ENCODE measurements at regions not wholly inside any gene's neighbourhood (a gene's known extent, or its start where the extent isn't known, plus 50 kb on each side); places are given as distances from the start of the nearest gene placed in this dataset.

DNA sequence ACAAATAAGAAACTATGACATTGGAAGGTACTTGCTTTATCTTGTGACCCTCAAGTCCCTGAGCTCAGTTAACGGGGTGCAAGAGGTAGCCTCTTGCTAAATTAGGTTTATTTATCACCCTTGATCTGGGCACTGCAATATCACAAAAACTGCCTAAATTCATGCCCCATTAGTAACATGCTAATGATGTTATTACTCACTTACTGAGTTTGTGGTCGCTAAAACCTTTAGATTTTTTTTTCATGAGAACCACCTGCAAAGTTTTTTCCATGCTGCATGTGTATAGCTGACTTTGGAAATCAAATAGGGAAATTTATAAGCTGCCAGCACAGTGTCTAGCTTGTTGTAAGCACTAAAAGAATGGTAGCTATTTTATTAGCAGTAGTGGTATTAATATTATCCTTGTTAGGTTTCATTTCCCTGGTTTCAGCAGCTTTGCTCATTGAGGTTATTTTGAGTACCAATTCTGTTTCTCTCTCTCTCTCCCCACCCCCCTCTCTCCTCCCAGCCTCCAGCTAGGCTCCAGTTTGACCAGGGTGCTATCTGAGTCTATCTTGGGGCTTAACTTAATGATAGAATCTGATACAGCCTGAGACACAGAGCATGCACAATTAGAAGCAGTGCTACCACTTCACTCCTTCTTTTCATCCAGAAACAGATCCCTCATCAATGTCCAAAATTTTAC, 88.7 kb upstream of the ATP8B1 start (continued):
- TF ChIP-seq, protein P1, sequence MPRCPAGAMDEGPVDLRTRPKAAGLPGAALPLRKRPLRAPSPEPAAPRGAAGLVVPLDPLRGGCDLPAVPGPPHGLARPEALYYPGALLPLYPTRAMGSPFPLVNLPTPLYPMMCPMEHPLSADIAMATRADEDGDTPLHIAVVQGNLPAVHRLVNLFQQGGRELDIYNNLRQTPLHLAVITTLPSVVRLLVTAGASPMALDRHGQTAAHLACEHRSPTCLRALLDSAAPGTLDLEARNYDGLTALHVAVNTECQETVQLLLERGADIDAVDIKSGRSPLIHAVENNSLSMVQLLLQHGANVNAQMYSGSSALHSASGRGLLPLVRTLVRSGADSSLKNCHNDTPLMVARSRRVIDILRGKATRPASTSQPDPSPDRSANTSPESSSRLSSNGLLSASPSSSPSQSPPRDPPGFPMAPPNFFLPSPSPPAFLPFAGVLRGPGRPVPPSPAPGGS (IDR thresholded peaks at IDR 0.05): no peak
- TF ChIP-seq HOXB13 (CRISPR knock-in tag; IDR thresholded peaks at IDR 0.05; ENCODE audit: low read depth): no peak
- no peak for TF ChIP-seq KDM1A (IDR thresholded peaks at IDR 0.05; ENCODE audit: low read depth)
- TF ChIP-seq TFCP2L1 (CRISPR knock-in tag; IDR thresholded peaks at IDR 0.05): no peak
- TF ChIP-seq ZFP36 (IDR thresholded peaks at IDR 0.05; ENCODE audit: borderline replicate concordance, partially characterized antibody): no peak
- TF ChIP-seq, protein P2, sequence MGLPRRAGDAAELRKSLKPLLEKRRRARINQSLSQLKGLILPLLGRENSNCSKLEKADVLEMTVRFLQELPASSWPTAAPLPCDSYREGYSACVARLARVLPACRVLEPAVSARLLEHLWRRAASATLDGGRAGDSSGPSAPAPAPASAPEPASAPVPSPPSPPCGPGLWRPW (IDR thresholded peaks at IDR 0.05): no peak
- no peak for TF ChIP-seq SREBF2 (IDR thresholded peaks at IDR 0.05)
- TF ChIP-seq CHD4 (IDR thresholded peaks at IDR 0.05; ENCODE audit: borderline replicate concordance): no peak

DNA sequence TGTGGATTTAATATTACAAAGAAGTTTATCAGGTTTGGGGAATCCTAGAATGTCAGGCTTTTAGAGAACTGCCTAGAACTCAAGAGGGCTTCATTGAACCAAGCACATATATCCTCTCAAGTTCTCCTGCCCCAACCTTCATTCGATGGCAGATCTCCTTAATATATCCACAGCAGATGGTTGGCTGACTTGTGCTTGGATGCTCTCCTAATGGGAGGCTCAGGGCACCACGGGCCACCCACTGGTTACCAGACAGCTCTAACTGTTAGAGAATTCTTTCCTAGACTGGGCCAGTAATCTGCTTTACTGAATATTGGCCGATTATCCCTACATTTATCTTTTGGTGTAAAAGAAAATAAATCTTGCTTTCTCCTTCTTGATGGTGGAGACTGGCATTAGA, 87.2 kb upstream of the ATP8B1 start:
- H3K9me3 ChIP-seq: peaks cover 3% of the 10 kb centered on the region; the same call in 2 of the 3 replicates
- H3K4me3 ChIP-seq: no peak overlapping the region
- ChIA-PET CTCF (interaction anchor here (1.0 kb wide), 1 partner anchor 11 kb away, joined by 3 read pairs; no protein-coding TSS in a partner anchor), POLR2A (no interaction called here)
- ATAC-seq: no peak
- no peak overlapping the region; a peak in 1 of 6 replicates for H3K27ac ChIP-seq
- H3K4me1 ChIP-seq: peaks cover 7% of the 10 kb centered on the region; the same call in 2 of the 3 replicates
- TF ChIP-seq, protein P3, sequence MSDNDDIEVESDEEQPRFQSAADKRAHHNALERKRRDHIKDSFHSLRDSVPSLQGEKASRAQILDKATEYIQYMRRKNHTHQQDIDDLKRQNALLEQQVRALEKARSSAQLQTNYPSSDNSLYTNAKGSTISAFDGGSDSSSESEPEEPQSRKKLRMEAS (IDR thresholded peaks at IDR 0.05): no peak
- no peak for TF ChIP-seq SREBF2 (IDR thresholded peaks at IDR 0.05)
- TF ChIP-seq HOXB13 (CRISPR knock-in tag; IDR thresholded peaks at IDR 0.05; ENCODE audit: low read depth): no peak
- TF ChIP-seq CBX2 (IDR thresholded peaks at IDR 0.05; ENCODE audit: borderline replicate concordance, low read depth): no peak
- TF ChIP-seq RFX5 (IDR thresholded peaks at IDR 0.05): no peak
- no peak for TF ChIP-seq ZNF302 (CRISPR knock-in tag; IDR thresholded peaks at IDR 0.05)
- TF ChIP-seq CEBPB (IDR thresholded peaks at IDR 0.05): no peak
- TF ChIP-seq HOXB5 (CRISPR knock-in tag; IDR thresholded peaks at IDR 0.05): no peak
- no peak for TF ChIP-seq MAZ (IDR thresholded peaks at IDR 0.05; ENCODE audit: borderline replicate concordance, low read depth, low read length)
- no peak for TF ChIP-seq HDAC2 (IDR thresholded peaks at IDR 0.05)
- TF ChIP-seq SMC3 (IDR thresholded peaks at IDR 0.05): no peak
- no peak for DNase-seq (ENCODE audit: low read depth in 1 of 2, low spot score in 1 of 2)
- no peak overlapping the region for H3K4me2 ChIP-seq
- no peak for FAIRE-seq
- WGBS (ENCODE audit: missing lambda C conversion rate): 42% methylated on average over 3 of the region's 3 CpGs

DNA sequence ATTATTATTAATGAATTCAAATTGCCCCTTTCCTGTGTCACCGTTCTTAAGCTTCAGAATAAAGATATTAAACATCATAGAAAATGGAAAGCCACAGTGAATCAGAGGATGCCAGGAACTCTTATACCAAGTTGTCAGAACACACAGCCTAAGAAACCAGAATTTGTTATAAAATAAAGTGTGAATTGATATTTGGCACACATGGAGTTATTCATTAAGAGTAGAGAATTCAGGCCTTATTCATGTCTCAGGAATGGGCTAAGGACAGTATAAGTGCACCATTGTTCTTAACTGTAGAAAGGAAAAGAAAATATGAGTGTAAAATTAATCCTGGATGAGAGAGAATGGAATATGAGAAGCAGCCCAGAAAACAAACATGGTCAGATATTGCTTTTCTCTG, 86.7 kb upstream of the ATP8B1 start:
- Histone ChIP-seq H3K4me2 (no peak overlapping the region), H3K9me3 (peaks cover 3% of the 10 kb centered on the region; the same call in 2 of the 3 replicates), H3K27ac (no peak overlapping the region), H3K4me3 (no peak overlapping the region), H3K4me1 (peaks cover 7% of the 10 kb centered on the region; the same call in 2 of the 3 replicates)
- FAIRE-seq: no peak
- no peak for DNase-seq (ENCODE audit: low read depth in 1 of 2, low spot score in 1 of 2)
- CTCF ChIA-PET: no interaction called here
- 83% methylated on average over 1 of the region's 1 CpG for WGBS (ENCODE audit: missing lambda C conversion rate)
- TF ChIP-seq FOXS1 (CRISPR knock-in tag; IDR thresholded peaks at IDR 0.05): no peak
- TF ChIP-seq ESRRA (IDR thresholded peaks at IDR 0.05; ENCODE audit: borderline replicate concordance, low read length): no peak
- TF ChIP-seq, protein P3 (IDR thresholded peaks at IDR 0.05): no peak
- no peak for TF ChIP-seq FOSL2 (IDR thresholded peaks at IDR 0.05)
- TF ChIP-seq FOSL2 (CRISPR knock-in tag; IDR thresholded peaks at IDR 0.05): no peak
- no peak for TF ChIP-seq KDM1A (IDR thresholded peaks at IDR 0.05; ENCODE audit: low read depth)
- TF ChIP-seq HOXA7 (CRISPR knock-in tag; IDR thresholded peaks at IDR 0.05): no peak
- TF ChIP-seq NPAS2 (CRISPR knock-in tag; IDR thresholded peaks at IDR 0.05; ENCODE audit: borderline replicate concordance): no peak
- TF ChIP-seq SREBF2 (IDR thresholded peaks at IDR 0.05): no peak
- no peak for TF ChIP-seq CBX2 (IDR thresholded peaks at IDR 0.05; ENCODE audit: borderline replicate concordance, low read depth)
- POLR2A ChIA-PET: no interaction called here
- no peak for ATAC-seq

Measured in A549 (cell line).